Panc1 (cell line): ENCODE measurements at regions not wholly inside any gene's neighbourhood (a gene's known extent, or its start where the extent isn't known, plus 50 kb on each side); places are given as distances from the start of the nearest gene placed in this dataset.

Experiments
- ATAC-seq: fragments of 200-7000 bp; cut with Tn5 transposase; 2 replicates; pipeline ENCODE4 v1.9.1; 2020; ENCODE audit warnings: mild to moderate bottlenecking, moderate library complexity
- BruUV-seq: library from RNA; stranded (reverse); fragments of 400-500 nt; replicated peaks from 2 replicates; lab custom pipeline; 2021; lab: Mats Ljungman, UMichigan
- CTCF ChIA-PET: fragments of 300-600 bp; sonication (Branson Sonifier 250); formaldehyde crosslinking; loops from one replicate; lab custom pipeline; 2022; ENCODE audit warnings: antibody characterized with exemption; lab: Charles Lee
- POLR2A ChIA-PET: fragments of 300-600 bp; sonication (Branson Sonifier 250); formaldehyde crosslinking; loops from one replicate; lab custom pipeline; 2022; ENCODE audit warnings: antibody characterized with exemption; lab: Charles Lee
- DNase-seq: peaks from one replicate; pipeline ENCODE4 v3.0.0-alpha.2; 2010; ENCODE audit warnings: low read depth, low spot score
- H3K27ac ChIP-seq: 2 replicates; pipeline ENCODE4 v1.5.1; 2011; ENCODE audit warnings: mild to moderate bottlenecking, low read length, inconsistent platforms
- H3K27me3 ChIP-seq: fragments of 200-500 bp; sonication (Bioruptor generic); 2 replicates; pipeline ENCODE4 v1.6.0; 2014; ENCODE audit warnings: low read length, inconsistent platforms; ENCODE audit not compliant: control insufficient read depth, insufficient read depth
- H3K36me3 ChIP-seq: fragments of 200-500 bp; sonication (Bioruptor generic); 2 replicates; pipeline ENCODE4 v1.5.1; 2014; ENCODE audit warnings: inconsistent platforms, mild to moderate bottlenecking, low read length, moderate library complexity; ENCODE audit not compliant: control insufficient read depth, insufficient read depth
- H3K4me1 ChIP-seq: 2 replicates; pipeline ENCODE4 v1.5.1; 2011; ENCODE audit warnings: inconsistent platforms, mild to moderate bottlenecking, low read length, moderate library complexity; ENCODE audit not compliant: control insufficient read depth, insufficient read depth
- H3K4me3 ChIP-seq, 2 experiments: 2 replicates each; pipeline ENCODE4 v1.5.1; 2011 to 2012; ENCODE audit warnings: low read depth in 2 of 2, low read length in 2 of 2, mild to moderate bottlenecking in 2 of 2, inconsistent platforms in 1 of 2, moderate library complexity in 1 of 2
- H3K9me3 ChIP-seq: fragments of 200-500 bp; sonication (Bioruptor generic); 2 replicates; pipeline ENCODE4 v1.5.1; 2014; ENCODE audit warnings: low read depth, mild to moderate bottlenecking, inconsistent platforms, low read length, moderate library complexity; ENCODE audit not compliant: control insufficient read depth, insufficient read depth
- POLR2AphosphoS5 ChIP-seq: IDR thresholded peaks from 2 replicates; pipeline ENCODE4 v1.6.1; 2012; ENCODE audit warnings: mild to moderate bottlenecking, low read depth, low read length, moderate library complexity
- SIN3A ChIP-seq: IDR thresholded peaks from 2 replicates; pipeline ENCODE4 v1.6.1; 2012; ENCODE audit warnings: low read depth, mild to moderate bottlenecking, low read length, moderate library complexity, borderline replicate concordance; ENCODE audit not compliant: insufficient read depth
- TCF7L2 ChIP-seq: IDR thresholded peaks from 2 replicates; pipeline ENCODE4 v1.6.1; 2011; ENCODE audit warnings: mild to moderate bottlenecking, low read depth, low read length, inconsistent platforms
- in situ Hi-C: cut with HindIII; loops from 2 replicates; pipeline ENCODE4 v1.10.0; 2016; ENCODE audit warnings: low sequenced_read_pairs, low pct_unique_long_range_greater_than_20kb
- intact Hi-C: fragments of 100-400 bp; cut with micrococcal nuclease; formaldehyde crosslinking; loops from one replicate; pipeline ENCODE4 v1.10.0; 2022; ENCODE audit not compliant: unreplicated experiment
- TF ChIP-seq, protein P1 (sequence below), 2 experiments: IDR thresholded peaks; 2 replicates each; pipeline ENCODE4 v1.6.1; 2011 to 2012; ENCODE audit warnings: low read depth in 2 of 2, control low read depth in 1 of 2, low read length in 1 of 2, mild to moderate bottlenecking in 1 of 2, moderate library complexity in 1 of 2; ENCODE audit not compliant: insufficient read depth in 1 of 2
- TF ChIP-seq, protein P2 (sequence below): fragments of 450-650 bp; IDR thresholded peaks from 2 replicates; pipeline ENCODE4 v1.5.1; 2017; ENCODE audit warnings: mild to moderate bottlenecking

DNA sequence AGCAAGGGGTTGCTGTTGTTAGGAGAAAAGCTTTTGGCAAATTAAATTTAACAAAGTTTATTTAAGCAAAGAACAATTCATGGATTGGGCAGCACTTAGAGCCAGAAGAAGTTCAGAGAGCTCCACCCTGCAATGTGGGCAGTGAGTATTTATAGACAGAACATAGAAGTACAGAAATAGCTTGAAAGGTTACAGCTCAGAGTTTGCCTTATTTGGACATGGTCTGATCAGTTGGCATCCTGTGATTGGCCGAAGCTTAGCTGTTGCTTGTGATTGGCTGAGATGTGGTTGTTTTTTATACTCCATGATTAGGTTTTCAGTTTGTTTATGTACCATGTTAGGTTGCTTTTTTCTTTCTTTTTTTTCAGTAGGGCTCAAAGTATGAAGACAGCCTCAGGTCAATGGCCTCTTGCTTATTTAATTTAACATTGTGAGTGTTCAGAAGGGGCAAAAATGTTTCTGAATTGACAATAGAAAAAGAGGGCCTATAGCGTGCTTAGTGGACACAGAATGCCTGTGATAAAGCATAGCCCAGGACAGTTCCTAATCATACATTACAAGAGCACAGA, 293.8 kb downstream of the IGSF11 start:
- Histone ChIP-seq H3K36me3 (no peaks in the 10 kb centered on the region), H3K27me3 (no peaks in the 10 kb centered on the region), H3K4me1 (no peaks in the 10 kb centered on the region), H3K4me3 (no peak overlapping the region), H3K27ac (no peak overlapping the region), H3K9me3 (no peaks in the 10 kb centered on the region)
- in situ Hi-C loops = no loop called here
- ATAC-seq (no peak), DNase-seq (no peak)
- intact Hi-C loops = no loop called here
- no TSS peak for BruUV-seq
- CTCF ChIA-PET = no interaction called here
- TF ChIP-seq, protein P1, sequence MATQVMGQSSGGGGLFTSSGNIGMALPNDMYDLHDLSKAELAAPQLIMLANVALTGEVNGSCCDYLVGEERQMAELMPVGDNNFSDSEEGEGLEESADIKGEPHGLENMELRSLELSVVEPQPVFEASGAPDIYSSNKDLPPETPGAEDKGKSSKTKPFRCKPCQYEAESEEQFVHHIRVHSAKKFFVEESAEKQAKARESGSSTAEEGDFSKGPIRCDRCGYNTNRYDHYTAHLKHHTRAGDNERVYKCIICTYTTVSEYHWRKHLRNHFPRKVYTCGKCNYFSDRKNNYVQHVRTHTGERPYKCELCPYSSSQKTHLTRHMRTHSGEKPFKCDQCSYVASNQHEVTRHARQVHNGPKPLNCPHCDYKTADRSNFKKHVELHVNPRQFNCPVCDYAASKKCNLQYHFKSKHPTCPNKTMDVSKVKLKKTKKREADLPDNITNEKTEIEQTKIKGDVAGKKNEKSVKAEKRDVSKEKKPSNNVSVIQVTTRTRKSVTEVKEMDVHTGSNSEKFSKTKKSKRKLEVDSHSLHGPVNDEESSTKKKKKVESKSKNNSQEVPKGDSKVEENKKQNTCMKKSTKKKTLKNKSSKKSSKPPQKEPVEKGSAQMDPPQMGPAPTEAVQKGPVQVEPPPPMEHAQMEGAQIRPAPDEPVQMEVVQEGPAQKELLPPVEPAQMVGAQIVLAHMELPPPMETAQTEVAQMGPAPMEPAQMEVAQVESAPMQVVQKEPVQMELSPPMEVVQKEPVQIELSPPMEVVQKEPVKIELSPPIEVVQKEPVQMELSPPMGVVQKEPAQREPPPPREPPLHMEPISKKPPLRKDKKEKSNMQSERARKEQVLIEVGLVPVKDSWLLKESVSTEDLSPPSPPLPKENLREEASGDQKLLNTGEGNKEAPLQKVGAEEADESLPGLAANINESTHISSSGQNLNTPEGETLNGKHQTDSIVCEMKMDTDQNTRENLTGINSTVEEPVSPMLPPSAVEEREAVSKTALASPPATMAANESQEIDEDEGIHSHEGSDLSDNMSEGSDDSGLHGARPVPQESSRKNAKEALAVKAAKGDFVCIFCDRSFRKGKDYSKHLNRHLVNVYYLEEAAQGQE (IDR thresholded peaks at IDR 0.05; ENCODE audit: insufficient read depth in 1 of 2, low read depth in 2 of 2, low read length in 1 of 2) = no peak
- no peak for TF ChIP-seq SIN3A
- POLR2A ChIA-PET = no interaction called here

DNA sequence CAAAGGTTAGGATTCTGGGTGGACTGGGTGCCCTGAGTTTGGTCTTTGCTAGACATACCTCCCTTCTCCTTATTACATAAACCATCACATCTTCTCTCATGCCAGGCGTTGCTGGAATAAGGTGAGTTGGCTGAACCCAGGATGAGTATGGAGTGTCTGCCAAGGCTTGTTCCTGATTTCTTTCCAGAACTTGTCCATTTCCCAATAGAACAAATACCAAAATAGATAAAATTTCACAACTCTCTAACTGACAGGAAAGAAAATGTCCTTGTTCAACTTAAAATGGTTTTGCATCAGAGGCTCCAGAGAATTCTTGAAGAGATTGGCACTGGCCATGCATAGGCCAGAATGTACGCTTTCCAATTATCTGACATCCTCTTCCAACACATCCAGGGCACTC, 291.9 kb downstream of the IGSF11 start:
- no TSS peak for BruUV-seq
- in situ Hi-C loops = no loop called here
- intact Hi-C loops = no loop called here
- ChIA-PET CTCF (no interaction called here), POLR2A (no interaction called here)
- H3K27ac ChIP-seq = no peak overlapping the region
- DNase-seq (no peak), ATAC-seq (no peak)
- H3K27me3 ChIP-seq = no peaks in the 10 kb centered on the region
- no peaks in the 10 kb centered on the region for H3K36me3 ChIP-seq
- no peaks in the 10 kb centered on the region for H3K4me1 ChIP-seq
- no peak for TF ChIP-seq TCF7L2
- TF ChIP-seq, protein P1 (IDR thresholded peaks at IDR 0.05; ENCODE audit: insufficient read depth in 1 of 2, low read depth in 2 of 2, low read length in 1 of 2) = no peak
- no peak for TF ChIP-seq SIN3A
- TF ChIP-seq POLR2AphosphoS5 = no peak
- TF ChIP-seq, protein P2, sequence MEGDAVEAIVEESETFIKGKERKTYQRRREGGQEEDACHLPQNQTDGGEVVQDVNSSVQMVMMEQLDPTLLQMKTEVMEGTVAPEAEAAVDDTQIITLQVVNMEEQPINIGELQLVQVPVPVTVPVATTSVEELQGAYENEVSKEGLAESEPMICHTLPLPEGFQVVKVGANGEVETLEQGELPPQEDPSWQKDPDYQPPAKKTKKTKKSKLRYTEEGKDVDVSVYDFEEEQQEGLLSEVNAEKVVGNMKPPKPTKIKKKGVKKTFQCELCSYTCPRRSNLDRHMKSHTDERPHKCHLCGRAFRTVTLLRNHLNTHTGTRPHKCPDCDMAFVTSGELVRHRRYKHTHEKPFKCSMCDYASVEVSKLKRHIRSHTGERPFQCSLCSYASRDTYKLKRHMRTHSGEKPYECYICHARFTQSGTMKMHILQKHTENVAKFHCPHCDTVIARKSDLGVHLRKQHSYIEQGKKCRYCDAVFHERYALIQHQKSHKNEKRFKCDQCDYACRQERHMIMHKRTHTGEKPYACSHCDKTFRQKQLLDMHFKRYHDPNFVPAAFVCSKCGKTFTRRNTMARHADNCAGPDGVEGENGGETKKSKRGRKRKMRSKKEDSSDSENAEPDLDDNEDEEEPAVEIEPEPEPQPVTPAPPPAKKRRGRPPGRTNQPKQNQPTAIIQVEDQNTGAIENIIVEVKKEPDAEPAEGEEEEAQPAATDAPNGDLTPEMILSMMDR = no peak
- no peaks in the 10 kb centered on the region for H3K9me3 ChIP-seq
- H3K4me3 ChIP-seq = no peak overlapping the region
